ENCODE measurements at regions not wholly inside any gene's neighbourhood (a gene's known extent, or its start where the extent isn't known, plus 50 kb on each side); places are given as distances from the start of the nearest gene placed in this dataset.
A peak's percentile ranks its signal among the peaks of the same experiment; 100 is the strongest.

DNA sequence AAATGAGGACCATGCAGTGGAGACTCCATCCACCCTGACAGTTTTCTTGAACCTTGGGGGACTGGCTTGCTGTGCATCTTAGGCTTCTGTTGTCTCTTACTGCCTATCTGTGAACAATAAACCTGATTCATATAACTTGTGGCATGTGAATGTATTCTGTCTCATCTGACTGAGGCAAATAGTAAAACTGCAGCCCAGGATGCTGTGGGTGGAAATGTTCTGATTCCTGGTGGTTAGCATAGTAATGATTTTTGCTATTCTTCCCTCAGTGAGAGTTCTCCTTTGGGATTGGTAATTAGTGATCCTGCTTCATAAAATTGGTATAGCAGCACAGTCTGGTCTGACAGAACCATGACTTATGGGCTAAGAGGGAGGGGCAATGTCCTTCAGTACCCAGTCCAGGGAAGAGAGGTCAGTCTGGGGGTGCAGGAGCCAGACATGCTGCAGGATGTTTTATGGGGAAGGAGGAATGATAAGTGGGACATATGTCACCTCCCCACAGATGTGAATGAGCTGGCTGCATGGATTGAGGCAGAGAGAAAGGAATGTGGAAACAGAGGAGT lies 147.1 kb downstream of the OR2B2 start:
- H3K4me1 Mint-ChIP-seq: peaks cover 7% of the 10 kb centered on the region
- no peak overlapping the region for H3K4me3 Mint-ChIP-seq
- H3K9me3 Mint-ChIP-seq: no peaks in the 10 kb centered on the region
- H3K27me3 Mint-ChIP-seq (ENCODE audit: low read depth): peaks cover 26% of the 10 kb centered on the region
- TF ChIP-seq, protein P1, sequence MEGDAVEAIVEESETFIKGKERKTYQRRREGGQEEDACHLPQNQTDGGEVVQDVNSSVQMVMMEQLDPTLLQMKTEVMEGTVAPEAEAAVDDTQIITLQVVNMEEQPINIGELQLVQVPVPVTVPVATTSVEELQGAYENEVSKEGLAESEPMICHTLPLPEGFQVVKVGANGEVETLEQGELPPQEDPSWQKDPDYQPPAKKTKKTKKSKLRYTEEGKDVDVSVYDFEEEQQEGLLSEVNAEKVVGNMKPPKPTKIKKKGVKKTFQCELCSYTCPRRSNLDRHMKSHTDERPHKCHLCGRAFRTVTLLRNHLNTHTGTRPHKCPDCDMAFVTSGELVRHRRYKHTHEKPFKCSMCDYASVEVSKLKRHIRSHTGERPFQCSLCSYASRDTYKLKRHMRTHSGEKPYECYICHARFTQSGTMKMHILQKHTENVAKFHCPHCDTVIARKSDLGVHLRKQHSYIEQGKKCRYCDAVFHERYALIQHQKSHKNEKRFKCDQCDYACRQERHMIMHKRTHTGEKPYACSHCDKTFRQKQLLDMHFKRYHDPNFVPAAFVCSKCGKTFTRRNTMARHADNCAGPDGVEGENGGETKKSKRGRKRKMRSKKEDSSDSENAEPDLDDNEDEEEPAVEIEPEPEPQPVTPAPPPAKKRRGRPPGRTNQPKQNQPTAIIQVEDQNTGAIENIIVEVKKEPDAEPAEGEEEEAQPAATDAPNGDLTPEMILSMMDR (conservative IDR thresholded peaks at IDR 0.05): no peak
- DNase-seq (ENCODE audit: low read depth, low spot score): no peak
- no peaks in the 10 kb centered on the region for H3K36me3 Mint-ChIP-seq (ENCODE audit: low read depth)
- H3K27ac Mint-ChIP-seq (ENCODE audit: unreplicated experiment): no peak overlapping the region

DNA sequence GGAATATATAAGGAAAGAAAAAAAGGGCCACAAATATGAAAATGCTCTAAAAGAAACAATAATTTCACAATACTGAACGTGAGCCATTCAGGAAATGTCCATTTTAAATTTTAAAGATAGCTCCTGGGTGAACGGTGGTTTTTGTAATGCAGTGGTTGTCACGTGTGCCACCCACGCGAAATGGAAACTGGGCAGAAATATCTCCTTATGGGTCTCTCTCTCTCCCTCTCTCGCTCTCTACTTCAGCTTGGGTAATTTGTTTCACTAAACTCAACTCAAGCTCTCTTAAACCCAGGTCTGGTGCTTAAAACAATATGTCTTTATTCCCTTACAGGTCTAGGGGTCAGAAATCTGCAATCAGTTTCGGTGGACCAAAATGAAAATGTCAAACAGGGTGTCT lies 150.8 kb downstream of the OR2B2 start:
- Mint-ChIP-seq H3K27me3 (ENCODE audit: low read depth) (peaks cover 21% of the 10 kb centered on the region), H3K4me3 (no peak overlapping the region), H3K36me3 (ENCODE audit: low read depth) (no peaks in the 10 kb centered on the region), H3K9me3 (no peaks in the 10 kb centered on the region), H3K27ac (ENCODE audit: unreplicated experiment) (no peak overlapping the region), H3K4me1 (peaks cover 19% of the 10 kb centered on the region)
- DNase-seq (ENCODE audit: low read depth, low spot score): no peak
- TF ChIP-seq, protein P1 (conservative IDR thresholded peaks at IDR 0.05): no peak

DNA sequence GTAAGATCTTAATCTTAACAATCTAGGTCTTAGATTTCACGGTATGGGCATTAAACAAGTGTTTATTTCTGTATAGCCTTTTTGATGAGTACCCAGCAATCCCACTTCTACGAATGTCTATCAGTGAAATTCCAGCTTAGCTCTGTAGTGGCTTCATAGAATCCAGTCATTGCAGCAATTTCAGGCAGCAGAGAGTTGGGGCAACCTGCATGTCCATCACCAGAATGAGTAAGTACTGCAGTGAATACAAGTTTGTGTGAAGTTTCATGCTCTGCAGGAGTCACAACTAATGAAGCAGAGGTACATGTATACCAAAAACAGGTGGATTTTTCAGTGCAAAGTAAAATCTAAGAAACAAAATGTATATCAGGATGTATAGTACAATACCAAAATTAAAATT lies 151.7 kb downstream of the OR2B2 start:
- TF ChIP-seq, protein P1 (conservative IDR thresholded peaks at IDR 0.05): no peak
- no peak for DNase-seq (ENCODE audit: low read depth, low spot score)
- H3K27ac Mint-ChIP-seq (ENCODE audit: unreplicated experiment): no peak overlapping the region
- H3K36me3 Mint-ChIP-seq (ENCODE audit: low read depth): no peaks in the 10 kb centered on the region
- H3K4me3 Mint-ChIP-seq: no peak overlapping the region
- peaks cover 27% of the 10 kb centered on the region for H3K27me3 Mint-ChIP-seq (ENCODE audit: low read depth)
- no peaks in the 10 kb centered on the region for H3K9me3 Mint-ChIP-seq
- H3K4me1 Mint-ChIP-seq: peaks cover 19% of the 10 kb centered on the region

DNA sequence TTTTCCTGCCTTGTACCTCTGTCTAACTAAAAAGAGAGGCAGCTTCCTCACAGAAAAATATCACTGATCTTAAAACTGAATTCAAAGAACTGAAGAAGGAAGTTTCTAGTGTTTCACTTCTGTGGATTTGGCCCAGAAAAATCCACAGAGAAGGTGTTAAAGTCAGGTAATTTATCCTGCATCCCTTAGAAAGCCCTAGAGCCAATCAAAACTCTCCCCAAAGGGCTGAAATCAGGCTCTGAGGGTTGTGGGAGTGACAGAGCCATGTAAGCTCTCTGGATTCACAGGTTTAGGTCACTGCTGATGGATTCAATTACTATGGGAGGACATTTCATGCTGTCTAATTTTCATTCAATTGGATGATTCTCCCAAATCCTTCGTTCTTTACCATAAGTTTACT lies 152.3 kb downstream of the OR2B2 start:
- H3K27me3 Mint-ChIP-seq (ENCODE audit: low read depth): peaks cover 26% of the 10 kb centered on the region
- no peak overlapping the region for H3K4me3 Mint-ChIP-seq
- peaks cover 21% of the 10 kb centered on the region for H3K4me1 Mint-ChIP-seq
- DNase-seq (ENCODE audit: low read depth, low spot score): no peak
- no peaks in the 10 kb centered on the region for H3K9me3 Mint-ChIP-seq
- TF ChIP-seq, protein P1 (conservative IDR thresholded peaks at IDR 0.05): no peak
- no peak overlapping the region for H3K27ac Mint-ChIP-seq (ENCODE audit: unreplicated experiment)
- H3K36me3 Mint-ChIP-seq (ENCODE audit: low read depth): no peaks in the 10 kb centered on the region

DNA sequence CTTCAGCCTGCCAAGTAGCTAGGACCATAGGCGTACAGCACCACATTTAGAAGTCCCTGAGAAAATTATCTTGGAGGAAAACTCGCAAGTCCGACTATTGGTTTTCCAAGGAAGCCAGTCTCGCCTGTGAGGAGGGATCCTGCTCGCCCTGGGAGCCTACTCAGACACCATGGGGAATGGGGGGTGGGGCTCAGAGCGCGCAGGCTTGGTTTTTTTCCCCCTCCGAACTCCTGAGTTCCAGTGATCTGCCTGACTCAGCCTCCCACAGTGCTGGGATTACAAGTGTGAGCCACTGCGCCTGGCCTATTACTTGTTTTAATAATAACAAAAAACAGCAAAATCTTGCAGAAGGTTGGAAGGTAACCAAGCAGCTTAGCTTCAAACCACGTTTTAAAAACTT lies 153.7 kb downstream of the OR2B2 start:
- H3K9me3 Mint-ChIP-seq: no peaks in the 10 kb centered on the region
- no peak overlapping the region for H3K27ac Mint-ChIP-seq (ENCODE audit: unreplicated experiment)
- TF ChIP-seq, protein P1 (conservative IDR thresholded peaks at IDR 0.05): no peak
- peak overlapping the region; percentile 80 for H3K4me3 Mint-ChIP-seq
- H3K36me3 Mint-ChIP-seq (ENCODE audit: low read depth): peaks cover 2% of the 10 kb centered on the region
- H3K4me1 Mint-ChIP-seq: peaks cover 31% of the 10 kb centered on the region
- no peak for DNase-seq (ENCODE audit: low read depth, low spot score)
- peaks cover 36% of the 10 kb centered on the region for H3K27me3 Mint-ChIP-seq (ENCODE audit: low read depth)
